Glutamatergic neuron (in vitro differentiated cells): ENCODE measurements at regions not wholly inside any gene's neighbourhood (a gene's known extent, or its start where the extent isn't known, plus 50 kb on each side); places are given as distances from the start of the nearest gene placed in this dataset.

ENCODE experiments used
- DNase-seq: peaks from one replicate; pipeline ENCODE4 v3.0.0; 2022
- H3K27ac Mint-ChIP-seq: one replicate; pipeline ENCODE4 v1.8.0; 2020; ENCODE audit warnings: mild to moderate bottlenecking, mixed read lengths, inconsistent platforms; ENCODE audit not compliant: unreplicated experiment
- H3K27me3 Mint-ChIP-seq: one replicate; pipeline ENCODE4 v1.8.0; 2020; ENCODE audit warnings: mild to moderate bottlenecking, moderate library complexity, mixed read lengths, inconsistent platforms; ENCODE audit not compliant: unreplicated experiment
- H3K36me3 Mint-ChIP-seq: one replicate; pipeline ENCODE4 v1.8.0; 2020; ENCODE audit warnings: mild to moderate bottlenecking, mixed read lengths, inconsistent platforms; ENCODE audit not compliant: unreplicated experiment
- H3K4me1 Mint-ChIP-seq: one replicate; pipeline ENCODE4 v1.8.0; 2020; ENCODE audit warnings: mild to moderate bottlenecking, low read depth, mixed read lengths, inconsistent platforms; ENCODE audit not compliant: unreplicated experiment
- H3K4me3 Mint-ChIP-seq: one replicate; pipeline ENCODE4 v1.8.0; 2020; ENCODE audit warnings: mild to moderate bottlenecking, mixed read lengths, inconsistent platforms; ENCODE audit not compliant: unreplicated experiment
- H3K9me3 Mint-ChIP-seq: one replicate; pipeline ENCODE4 v1.8.0; 2020; ENCODE audit warnings: mild to moderate bottlenecking, moderate library complexity, mixed read lengths, inconsistent platforms; ENCODE audit not compliant: unreplicated experiment
- TF ChIP-seq, protein P1 (sequence below): fragments of 200-600 bp; sonication (generic); IDR thresholded peaks from one replicate; pipeline ENCODE4 v1.5.0; 2021; ENCODE audit not compliant: partially characterized antibody, unreplicated experiment

DNA sequence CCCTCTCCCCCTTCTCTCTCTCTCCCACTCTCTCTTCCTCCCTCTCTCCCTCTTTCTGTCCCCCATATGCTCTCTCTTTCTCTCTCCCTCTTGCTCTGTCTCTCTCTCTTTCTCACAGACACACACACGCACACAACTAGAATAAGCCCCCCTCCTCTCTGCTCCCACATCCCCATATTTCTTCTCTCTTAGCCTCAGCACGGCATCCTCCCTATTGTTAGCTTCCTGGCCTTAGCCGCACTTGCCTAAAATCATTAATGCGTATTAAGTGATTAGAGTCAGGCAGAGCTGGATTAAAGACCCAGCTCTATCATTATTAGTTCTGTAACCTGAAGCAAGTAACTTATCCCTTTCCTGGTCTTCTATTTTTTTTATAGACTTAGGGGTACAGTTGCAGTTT is 319.0 kb upstream of the C16orf82 start:
- TF ChIP-seq, protein P1, sequence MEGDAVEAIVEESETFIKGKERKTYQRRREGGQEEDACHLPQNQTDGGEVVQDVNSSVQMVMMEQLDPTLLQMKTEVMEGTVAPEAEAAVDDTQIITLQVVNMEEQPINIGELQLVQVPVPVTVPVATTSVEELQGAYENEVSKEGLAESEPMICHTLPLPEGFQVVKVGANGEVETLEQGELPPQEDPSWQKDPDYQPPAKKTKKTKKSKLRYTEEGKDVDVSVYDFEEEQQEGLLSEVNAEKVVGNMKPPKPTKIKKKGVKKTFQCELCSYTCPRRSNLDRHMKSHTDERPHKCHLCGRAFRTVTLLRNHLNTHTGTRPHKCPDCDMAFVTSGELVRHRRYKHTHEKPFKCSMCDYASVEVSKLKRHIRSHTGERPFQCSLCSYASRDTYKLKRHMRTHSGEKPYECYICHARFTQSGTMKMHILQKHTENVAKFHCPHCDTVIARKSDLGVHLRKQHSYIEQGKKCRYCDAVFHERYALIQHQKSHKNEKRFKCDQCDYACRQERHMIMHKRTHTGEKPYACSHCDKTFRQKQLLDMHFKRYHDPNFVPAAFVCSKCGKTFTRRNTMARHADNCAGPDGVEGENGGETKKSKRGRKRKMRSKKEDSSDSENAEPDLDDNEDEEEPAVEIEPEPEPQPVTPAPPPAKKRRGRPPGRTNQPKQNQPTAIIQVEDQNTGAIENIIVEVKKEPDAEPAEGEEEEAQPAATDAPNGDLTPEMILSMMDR, result no peak
- H3K4me3 Mint-ChIP-seq, result no peak overlapping the region
- no peaks in the 10 kb centered on the region for H3K36me3 Mint-ChIP-seq
- H3K9me3 Mint-ChIP-seq, result peaks cover 7% of the 10 kb centered on the region
- no peaks in the 10 kb centered on the region for H3K4me1 Mint-ChIP-seq
- no peak overlapping the region for H3K27ac Mint-ChIP-seq
- no peak for DNase-seq
- H3K27me3 Mint-ChIP-seq, result peaks cover 13% of the 10 kb centered on the region

DNA sequence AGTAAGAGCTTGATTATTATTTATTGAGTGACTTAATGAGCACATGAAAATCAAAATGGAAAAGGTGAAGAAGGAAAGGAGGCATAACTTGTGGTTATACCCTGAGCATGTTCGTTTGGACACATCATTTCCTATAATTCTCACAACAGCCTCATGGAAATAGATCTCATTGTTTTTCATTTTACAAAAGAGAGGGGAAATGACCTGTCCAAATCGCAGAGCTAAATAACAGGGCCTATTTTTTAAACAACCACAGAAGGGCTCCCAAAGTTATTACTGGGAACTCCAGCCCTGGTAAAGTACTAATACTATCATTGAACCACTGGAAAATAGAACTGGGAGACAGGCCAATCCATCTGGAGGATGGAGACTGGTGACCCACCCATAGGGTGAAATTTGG is 317.7 kb upstream of the C16orf82 start:
- peaks cover 5% of the 10 kb centered on the region for H3K9me3 Mint-ChIP-seq
- no peak overlapping the region for H3K27ac Mint-ChIP-seq
- TF ChIP-seq, protein P1, result no peak
- H3K4me1 Mint-ChIP-seq, result no peaks in the 10 kb centered on the region
- no peaks in the 10 kb centered on the region for H3K36me3 Mint-ChIP-seq
- DNase-seq, result no peak
- no peak overlapping the region for H3K4me3 Mint-ChIP-seq
- H3K27me3 Mint-ChIP-seq, result peaks cover 13% of the 10 kb centered on the region

DNA sequence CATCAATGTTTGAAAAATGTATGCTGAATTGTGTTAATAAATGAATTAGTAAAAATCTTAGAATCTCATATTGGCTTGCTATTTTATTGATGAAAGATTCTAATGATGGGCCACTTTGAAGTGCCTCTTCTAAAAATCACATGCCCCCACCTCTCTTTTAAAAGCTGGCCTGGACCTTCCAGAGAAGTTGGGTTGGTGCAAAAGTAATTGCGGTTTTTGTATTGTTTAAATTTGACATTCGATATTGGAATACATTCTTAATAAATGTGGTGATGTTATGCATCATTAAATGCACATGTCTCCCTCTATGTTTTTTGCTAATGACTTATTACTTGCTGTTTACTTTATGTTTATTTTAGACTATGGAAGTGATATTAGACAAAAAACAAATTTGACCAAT is 314.6 kb upstream of the C16orf82 start:
- Mint-ChIP-seq H3K4me3 (no peak overlapping the region), H3K27ac (no peak overlapping the region), H3K4me1 (no peaks in the 10 kb centered on the region), H3K27me3 (peaks cover 13% of the 10 kb centered on the region), H3K36me3 (no peaks in the 10 kb centered on the region), H3K9me3 (peaks cover 6% of the 10 kb centered on the region)
- no peak for DNase-seq
- TF ChIP-seq, protein P1, result no peak

- Mint-ChIP-seq H3K9me3 (peaks cover 6% of the 10 kb centered on the region), H3K36me3 (no peaks in the 10 kb centered on the region), H3K4me1 (no peaks in the 10 kb centered on the region), H3K27me3 (peaks cover 6% of the 10 kb centered on the region), H3K27ac (no peak overlapping the region), H3K4me3 (no peak overlapping the region)
- DNase-seq, result no peak
- TF ChIP-seq, protein P1, result no peak
These were observed 310.1 kb upstream of the C16orf82 start for GRCh38 chr16:26756633-26757032.

- TF ChIP-seq, protein P1, result no peak
- H3K4me3 Mint-ChIP-seq, result no peak overlapping the region
- H3K27me3 Mint-ChIP-seq, result peaks cover 6% of the 10 kb centered on the region
- peaks cover 2% of the 10 kb centered on the region for H3K9me3 Mint-ChIP-seq
- DNase-seq, result no peak
- no peaks in the 10 kb centered on the region for H3K36me3 Mint-ChIP-seq
- H3K27ac Mint-ChIP-seq, result no peak overlapping the region
- no peaks in the 10 kb centered on the region for H3K4me1 Mint-ChIP-seq
These were observed 304.1 kb upstream of the C16orf82 start for GRCh38 chr16:26762594-26762993.
